OCI-LY7 (cell line): ENCODE measurements at regions not wholly inside any gene's neighbourhood (a gene's known extent, or its start where the extent isn't known, plus 50 kb on each side); places are given as distances from the start of the nearest gene placed in this dataset.

Experiments
- CTCF ChIP-seq: fragments of 200-600 bp; sonication (generic); conservative IDR thresholded peaks from 2 replicates; pipeline ENCODE4 v1.5.1; 2014; ENCODE audit warnings: mild to moderate bottlenecking, antibody characterized with exemption, low read length, moderate library complexity, mixed read lengths
- EZH2phosphoT487 ChIP-seq: fragments of 200-600 bp; sonication (generic); IDR thresholded peaks from 2 replicates; pipeline ENCODE4 v1.6.1; 2018; ENCODE audit warnings: low read depth, borderline replicate concordance, mild to moderate bottlenecking, mixed run types, antibody characterized with exemption, low read length, moderate library complexity, mixed read lengths

GRCh38 chr16:85453703-85454102, 159.4 kb upstream of the GSE1 start:
- no peak for TF ChIP-seq CTCF
- no peak for TF ChIP-seq EZH2phosphoT487
